ENCODE measurements at regions not wholly inside any gene's neighbourhood (a gene's known extent, or its start where the extent isn't known, plus 50 kb on each side); places are given as distances from the start of the nearest gene placed in this dataset.

DNA sequence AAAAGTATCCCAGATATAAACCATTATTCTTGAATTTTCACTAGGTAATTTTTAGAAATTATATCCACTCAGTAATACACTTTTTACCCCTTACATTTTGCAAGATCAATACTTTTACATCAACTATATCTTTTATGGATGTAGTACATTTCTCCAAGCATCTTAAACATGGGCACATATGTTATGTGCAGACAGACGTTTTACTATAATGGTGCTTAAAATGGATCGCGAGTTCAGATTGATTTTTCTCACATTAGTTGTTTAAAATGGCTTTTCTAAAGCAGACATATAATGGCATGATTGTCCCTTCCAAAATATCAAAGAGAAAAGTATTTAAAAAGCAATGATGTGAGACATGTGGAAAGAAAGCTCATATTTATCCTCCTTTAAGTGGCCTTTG lies 786.1 kb downstream of the PDHA2 start:
- TF ChIP-seq, protein P1, sequence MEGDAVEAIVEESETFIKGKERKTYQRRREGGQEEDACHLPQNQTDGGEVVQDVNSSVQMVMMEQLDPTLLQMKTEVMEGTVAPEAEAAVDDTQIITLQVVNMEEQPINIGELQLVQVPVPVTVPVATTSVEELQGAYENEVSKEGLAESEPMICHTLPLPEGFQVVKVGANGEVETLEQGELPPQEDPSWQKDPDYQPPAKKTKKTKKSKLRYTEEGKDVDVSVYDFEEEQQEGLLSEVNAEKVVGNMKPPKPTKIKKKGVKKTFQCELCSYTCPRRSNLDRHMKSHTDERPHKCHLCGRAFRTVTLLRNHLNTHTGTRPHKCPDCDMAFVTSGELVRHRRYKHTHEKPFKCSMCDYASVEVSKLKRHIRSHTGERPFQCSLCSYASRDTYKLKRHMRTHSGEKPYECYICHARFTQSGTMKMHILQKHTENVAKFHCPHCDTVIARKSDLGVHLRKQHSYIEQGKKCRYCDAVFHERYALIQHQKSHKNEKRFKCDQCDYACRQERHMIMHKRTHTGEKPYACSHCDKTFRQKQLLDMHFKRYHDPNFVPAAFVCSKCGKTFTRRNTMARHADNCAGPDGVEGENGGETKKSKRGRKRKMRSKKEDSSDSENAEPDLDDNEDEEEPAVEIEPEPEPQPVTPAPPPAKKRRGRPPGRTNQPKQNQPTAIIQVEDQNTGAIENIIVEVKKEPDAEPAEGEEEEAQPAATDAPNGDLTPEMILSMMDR (IDR thresholded peaks at IDR 0.05; ENCODE audit: borderline replicate concordance, extremely low read depth, insufficient read depth): no peak
- FAIRE-seq (no peak), DNase-seq (no peak)
- Histone ChIP-seq H3K9me3 (ENCODE audit: control insufficient read depth in 2 of 3, insufficient read depth in 1 of 3, low read length in 3 of 3) (no peaks in the 10 kb centered on the region), H3K4me3 (ENCODE audit: low read length in 3 of 3) (no peak overlapping the region), H3K27me3 (ENCODE audit: control insufficient read depth, insufficient read depth, low read length) (no peaks in the 10 kb centered on the region), H3K9ac (ENCODE audit: low read length in 3 of 3) (no peak overlapping the region), H3K36me3 (ENCODE audit: control insufficient read depth in 2 of 3, insufficient read depth in 3 of 3, low read length in 3 of 3) (no peaks in the 10 kb centered on the region), H3K4me1 (ENCODE audit: control insufficient read depth in 2 of 3, insufficient read depth in 2 of 3, low read depth in 1 of 3, low read length in 3 of 3) (no peaks in the 10 kb centered on the region), H3K27ac (ENCODE audit: low read depth in 2 of 2, low read length in 2 of 2) (no peak overlapping the region)
- intact Hi-C loops (cut with DNase I): no loop called here

DNA sequence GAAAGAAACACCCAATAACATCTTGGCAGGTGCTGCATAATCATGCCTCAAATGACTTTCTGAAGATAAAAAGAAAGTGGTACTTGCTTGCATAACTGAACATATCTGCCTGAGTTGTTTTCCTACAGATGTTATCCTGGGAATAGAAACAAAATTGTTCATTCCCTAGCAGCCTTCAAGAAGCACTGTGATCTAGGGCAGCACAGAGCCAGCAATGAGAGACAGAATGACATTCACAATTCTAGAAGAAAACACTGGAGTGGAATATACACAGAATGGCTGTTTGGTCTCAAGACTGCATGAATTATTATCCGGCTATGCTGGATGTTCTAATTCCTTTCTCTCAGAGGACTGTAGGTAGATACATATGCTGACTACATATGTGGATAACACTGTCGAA lies 790.9 kb downstream of the PDHA2 start:
- no peak overlapping the region for H3K9ac ChIP-seq (ENCODE audit: low read length in 3 of 3)
- no peaks in the 10 kb centered on the region for H3K4me1 ChIP-seq (ENCODE audit: control insufficient read depth in 2 of 3, insufficient read depth in 2 of 3, low read depth in 1 of 3, low read length in 3 of 3)
- intact Hi-C loops (cut with DNase I): no loop called here
- FAIRE-seq (no peak), DNase-seq (no peak)
- H3K27me3 ChIP-seq (ENCODE audit: control insufficient read depth, insufficient read depth, low read length): no peaks in the 10 kb centered on the region
- TF ChIP-seq, protein P1 (IDR thresholded peaks at IDR 0.05; ENCODE audit: borderline replicate concordance, extremely low read depth, insufficient read depth): no peak
- no peak overlapping the region for H3K4me3 ChIP-seq (ENCODE audit: low read length in 3 of 3)
- no peaks in the 10 kb centered on the region for H3K9me3 ChIP-seq (ENCODE audit: control insufficient read depth in 2 of 3, insufficient read depth in 1 of 3, low read length in 3 of 3)
- H3K36me3 ChIP-seq (ENCODE audit: control insufficient read depth in 2 of 3, insufficient read depth in 3 of 3, low read length in 3 of 3): no peaks in the 10 kb centered on the region
- no peak overlapping the region for H3K27ac ChIP-seq (ENCODE audit: low read depth in 2 of 2, low read length in 2 of 2)

DNA sequence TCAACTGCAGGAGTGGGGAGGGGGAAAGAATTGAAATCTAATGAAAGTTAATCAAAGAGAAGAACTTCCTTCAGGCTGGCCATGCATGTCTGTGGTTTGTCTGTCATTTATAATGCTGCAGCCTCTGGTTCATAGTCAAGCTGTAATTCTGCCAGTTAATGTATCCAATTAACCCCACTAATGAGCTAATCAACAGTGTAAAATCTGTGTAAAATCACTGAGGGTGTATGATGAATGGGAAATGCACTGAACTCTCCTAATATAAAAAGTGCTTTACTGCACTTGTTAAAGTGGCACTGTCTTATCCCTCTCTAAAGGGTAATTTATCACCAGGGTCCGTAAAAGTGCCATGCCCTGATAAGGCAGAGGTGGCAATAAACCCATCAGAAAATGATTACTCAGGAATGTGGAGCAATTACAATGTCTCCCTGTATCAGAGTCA lies 798.1 kb downstream of the PDHA2 start:
- H3K27ac ChIP-seq (ENCODE audit: low read depth in 2 of 2, low read length in 2 of 2): no peak overlapping the region
- H3K9ac ChIP-seq (ENCODE audit: low read length in 3 of 3): no peak overlapping the region
- no peaks in the 10 kb centered on the region for H3K9me3 ChIP-seq (ENCODE audit: control insufficient read depth in 2 of 3, insufficient read depth in 1 of 3, low read length in 3 of 3)
- no peaks in the 10 kb centered on the region for H3K27me3 ChIP-seq (ENCODE audit: control insufficient read depth, insufficient read depth, low read length)
- peak in 2 of 5 donors; percentile 58 to 70 for DNase-seq
- no peak overlapping the region for H3K4me3 ChIP-seq (ENCODE audit: low read length in 3 of 3)
- no peaks in the 10 kb centered on the region for H3K4me1 ChIP-seq (ENCODE audit: control insufficient read depth in 2 of 3, insufficient read depth in 2 of 3, low read depth in 1 of 3, low read length in 3 of 3)
- H3K36me3 ChIP-seq (ENCODE audit: control insufficient read depth in 2 of 3, insufficient read depth in 3 of 3, low read length in 3 of 3): no peaks in the 10 kb centered on the region
- intact Hi-C loops (cut with DNase I): no loop called here
- TF ChIP-seq, protein P1 (IDR thresholded peaks at IDR 0.05; ENCODE audit: borderline replicate concordance, extremely low read depth, insufficient read depth): no peak
- no peak for FAIRE-seq

DNA sequence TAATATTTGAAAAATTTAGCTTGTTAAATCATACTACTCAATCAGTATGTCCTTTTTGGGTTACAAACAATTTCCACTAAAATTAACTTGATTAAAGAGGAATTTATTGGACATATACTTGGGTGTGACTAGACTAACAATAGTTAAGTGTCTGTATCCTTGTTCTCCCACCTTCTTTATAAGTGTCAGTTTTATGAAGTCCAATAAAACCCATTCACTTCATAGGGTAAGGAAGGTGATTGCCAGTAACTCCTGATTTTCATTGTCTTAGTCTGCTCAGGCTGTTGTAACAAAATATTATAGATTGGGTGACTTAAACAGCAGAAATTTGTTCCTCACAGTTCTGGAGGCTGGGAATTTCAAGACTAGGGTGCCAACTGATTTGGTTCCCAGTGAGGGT lies 800.0 kb downstream of the PDHA2 start:
- TF ChIP-seq, protein P1 (IDR thresholded peaks at IDR 0.05; ENCODE audit: borderline replicate concordance, extremely low read depth, insufficient read depth): no peak
- intact Hi-C loops (cut with DNase I): no loop called here
- Histone ChIP-seq H3K4me3 (ENCODE audit: low read length in 3 of 3) (no peak overlapping the region), H3K27ac (ENCODE audit: low read depth in 2 of 2, low read length in 2 of 2) (no peak overlapping the region), H3K9me3 (ENCODE audit: control insufficient read depth in 2 of 3, insufficient read depth in 1 of 3, low read length in 3 of 3) (no peaks in the 10 kb centered on the region), H3K9ac (ENCODE audit: low read length in 3 of 3) (no peak overlapping the region), H3K27me3 (ENCODE audit: control insufficient read depth, insufficient read depth, low read length) (no peaks in the 10 kb centered on the region), H3K36me3 (ENCODE audit: control insufficient read depth in 2 of 3, insufficient read depth in 3 of 3, low read length in 3 of 3) (no peaks in the 10 kb centered on the region), H3K4me1 (ENCODE audit: control insufficient read depth in 2 of 3, insufficient read depth in 2 of 3, low read depth in 1 of 3, low read length in 3 of 3) (no peaks in the 10 kb centered on the region)
- no peak for FAIRE-seq
- DNase-seq: no peak

Data from kidney (tissue), 13 donors.